ENCODE measurements at regions not wholly inside any gene's neighbourhood (a gene's known extent, or its start where the extent isn't known, plus 50 kb on each side); places are given as distances from the start of the nearest gene placed in this dataset.

- Histone ChIP-seq H3K27ac (replicated peaks) (no peak overlapping the region), H3K27me3 (ENCODE audit: insufficient read depth, poor library complexity, severe bottlenecking) (no peaks in the 10 kb centered on the region), H3K4me3 (replicated peaks; ENCODE audit: insufficient read depth, low read length) (no peak overlapping the region)
- DNase-seq (ENCODE audit: low read depth in 1 of 2, low spot score in 1 of 2) = no peak
- TF ChIP-seq GABPA (IDR thresholded peaks at IDR 0.05; ENCODE audit: low read depth) (no peak), POLR2AphosphoS5 (IDR thresholded peaks at IDR 0.05; ENCODE audit: low read depth) (no peak)
Observed at GRCh38 chr15:26049900-26050657, 187.0 kb upstream of the ATP10A start.

GRCh38 chr15:26048669-26049068 lies 185.5 kb upstream of the ATP10A start:
- no peak for DNase-seq (ENCODE audit: low read depth in 1 of 2, low spot score in 1 of 2)
- TF ChIP-seq GABPA (IDR thresholded peaks at IDR 0.05; ENCODE audit: low read depth) (no peak), CTCF (IDR thresholded peaks at IDR 0.05; ENCODE audit: insufficient read depth, low read length) (no peak), POLR2AphosphoS5 (IDR thresholded peaks at IDR 0.05; ENCODE audit: low read depth) (no peak), SPI1 (IDR thresholded peaks at IDR 0.05; ENCODE audit: borderline replicate concordance, low read depth) (no peak), REST (IDR thresholded peaks at IDR 0.05; ENCODE audit: insufficient replicate concordance, low read depth) (no peak)
- Histone ChIP-seq H3K27me3 (ENCODE audit: insufficient read depth, poor library complexity, severe bottlenecking) (no peaks in the 10 kb centered on the region), H3K27ac (replicated peaks) (no peak overlapping the region), H3K4me3 (replicated peaks; ENCODE audit: insufficient read depth, low read length) (no peak overlapping the region)

- no peak overlapping the region for H3K4me3 ChIP-seq (replicated peaks; ENCODE audit: insufficient read depth, low read length)
- H3K27ac ChIP-seq (replicated peaks) = no peak overlapping the region
- DNase-seq (ENCODE audit: low read depth in 1 of 2, low spot score in 1 of 2) = no peak
- no peaks in the 10 kb centered on the region for H3K27me3 ChIP-seq (ENCODE audit: insufficient read depth, poor library complexity, severe bottlenecking)
- TF ChIP-seq POLR2AphosphoS5 (IDR thresholded peaks at IDR 0.05; ENCODE audit: low read depth) = no peak
- TF ChIP-seq CTCF (IDR thresholded peaks at IDR 0.05; ENCODE audit: insufficient read depth, low read length) = no peak
- no peak for TF ChIP-seq GABPA (IDR thresholded peaks at IDR 0.05; ENCODE audit: low read depth)
- TF ChIP-seq REST (IDR thresholded peaks at IDR 0.05; ENCODE audit: insufficient replicate concordance, low read depth) = no peak
- TF ChIP-seq SPI1 (IDR thresholded peaks at IDR 0.05; ENCODE audit: borderline replicate concordance, low read depth) = no peak
Observed at GRCh38 chr15:26045516-26045915, 182.4 kb upstream of the ATP10A start.

GRCh38 chr15:26043018-26043417 lies 179.9 kb upstream of the ATP10A start:
- H3K27me3 ChIP-seq (ENCODE audit: insufficient read depth, poor library complexity, severe bottlenecking) = no peaks in the 10 kb centered on the region
- H3K4me3 ChIP-seq (replicated peaks; ENCODE audit: insufficient read depth, low read length) = no peak overlapping the region
- no peak for TF ChIP-seq SPI1 (IDR thresholded peaks at IDR 0.05; ENCODE audit: borderline replicate concordance, low read depth)
- no peak for TF ChIP-seq REST (IDR thresholded peaks at IDR 0.05; ENCODE audit: insufficient replicate concordance, low read depth)
- no peak for TF ChIP-seq POLR2AphosphoS5 (IDR thresholded peaks at IDR 0.05; ENCODE audit: low read depth)
- TF ChIP-seq CTCF (IDR thresholded peaks at IDR 0.05; ENCODE audit: insufficient read depth, low read length) = no peak
- TF ChIP-seq GABPA (IDR thresholded peaks at IDR 0.05; ENCODE audit: low read depth) = no peak
- no peak overlapping the region for H3K27ac ChIP-seq (replicated peaks)
- DNase-seq (ENCODE audit: low read depth in 1 of 2, low spot score in 1 of 2) = no peak

All from HL-60 (cell line).